BLaER1 treated with 17β-estradiol and CSF1 and Interleukin-3, amounts not matched to agents 10 nM and 100 nM (cell line): ENCODE measurements at regions not wholly inside any gene's neighbourhood (a gene's known extent, or its start where the extent isn't known, plus 50 kb on each side); places are given as distances from the start of the nearest gene placed in this dataset.

Experiments used
- H3K27ac ChIP-seq, 11 experiments: shearing (Covaris generic); formaldehyde crosslinking; 2 replicates each; pipeline ENCODE4 v1.8.1; 2022
- H3K27me3 ChIP-seq, 11 experiments: shearing (Covaris generic); formaldehyde crosslinking; 2 replicates each; pipeline ENCODE4 v1.8.1; 2022
- H3K36me3 ChIP-seq, 11 experiments: shearing (Covaris generic); formaldehyde crosslinking; 2 replicates each; pipeline ENCODE4 v1.8.1; 2022
- H3K4me1 ChIP-seq, 10 experiments: shearing (Covaris generic); formaldehyde crosslinking; 2 replicates each; pipeline ENCODE4 v1.8.1; 2022
- H3K4me2 ChIP-seq, 11 experiments: shearing (Covaris generic); formaldehyde crosslinking; 2 replicates each; pipeline ENCODE4 v1.8.1; 2022
- H3K4me3 ChIP-seq, 10 experiments: shearing (Covaris generic); formaldehyde crosslinking; 2 replicates each; pipeline ENCODE4 v1.8.1; 2022
- H3K9ac ChIP-seq, 11 experiments: shearing (Covaris generic); formaldehyde crosslinking; 2 replicates each; pipeline ENCODE4 v1.8.1; 2022
- H3K9me3 ChIP-seq, 11 experiments: shearing (Covaris generic); formaldehyde crosslinking; replicated peaks in 1 of 11; 2 replicates each; pipeline ENCODE4 v1.8.1; 2022
- H4K20me1 ChIP-seq, 11 experiments: shearing (Covaris generic); formaldehyde crosslinking; 2 replicates each; pipeline ENCODE4 v1.8.1; 2022
- Cebpa-rat ChIP-seq, 11 experiments: shearing (Covaris generic); IDR thresholded peaks; 2 replicates each; pipeline ENCODE4 v1.8.1; 2022

DNA sequence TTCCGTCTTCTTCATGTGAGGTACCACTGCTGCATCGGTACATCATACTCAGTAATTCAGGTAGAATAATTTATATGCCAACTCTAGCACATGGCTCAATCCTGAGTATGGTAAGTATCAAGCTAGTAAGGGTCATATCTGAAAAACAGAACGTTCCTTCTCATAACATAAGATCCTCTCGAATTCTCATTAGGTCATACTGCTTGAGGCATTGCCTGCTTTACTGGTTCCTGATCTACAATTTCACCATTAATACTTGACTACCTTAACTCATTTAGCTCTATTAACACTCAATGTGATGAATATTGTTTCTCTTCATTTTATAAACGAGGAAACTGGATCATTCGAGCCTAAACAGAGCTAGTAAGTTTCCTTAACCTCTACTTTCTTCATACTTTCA, 871.6 kb downstream of the BRINP3 start:
- Histone ChIP-seq H3K27ac (no peak overlapping the region), H3K9me3 (no peaks in the 10 kb centered on the region), H3K36me3 (no peaks in the 10 kb centered on the region), H4K20me1 (no peaks in the 10 kb centered on the region), H3K9ac (no peak overlapping the region), H3K4me3 (no peak overlapping the region), H3K4me1 (no peaks in the 10 kb centered on the region), H3K4me2 (no peak overlapping the region), H3K27me3 (no peaks in the 10 kb centered on the region)
- TF ChIP-seq Cebpa-rat (IDR thresholded peaks at IDR 0.05), result no peak

GRCh38 chr1:189606795-189607476, 870.7 kb downstream of the BRINP3 start:
- Histone ChIP-seq H3K4me2 (no peak overlapping the region), H3K4me1 (no peaks in the 10 kb centered on the region), H4K20me1 (no peaks in the 10 kb centered on the region), H3K9ac (no peak overlapping the region), H3K36me3 (no peaks in the 10 kb centered on the region), H3K27me3 (no peaks in the 10 kb centered on the region), H3K9me3 (no peaks in the 10 kb centered on the region), H3K4me3 (no peak overlapping the region), H3K27ac (no peak overlapping the region)
- no peak for TF ChIP-seq Cebpa-rat (IDR thresholded peaks at IDR 0.05)

DNA sequence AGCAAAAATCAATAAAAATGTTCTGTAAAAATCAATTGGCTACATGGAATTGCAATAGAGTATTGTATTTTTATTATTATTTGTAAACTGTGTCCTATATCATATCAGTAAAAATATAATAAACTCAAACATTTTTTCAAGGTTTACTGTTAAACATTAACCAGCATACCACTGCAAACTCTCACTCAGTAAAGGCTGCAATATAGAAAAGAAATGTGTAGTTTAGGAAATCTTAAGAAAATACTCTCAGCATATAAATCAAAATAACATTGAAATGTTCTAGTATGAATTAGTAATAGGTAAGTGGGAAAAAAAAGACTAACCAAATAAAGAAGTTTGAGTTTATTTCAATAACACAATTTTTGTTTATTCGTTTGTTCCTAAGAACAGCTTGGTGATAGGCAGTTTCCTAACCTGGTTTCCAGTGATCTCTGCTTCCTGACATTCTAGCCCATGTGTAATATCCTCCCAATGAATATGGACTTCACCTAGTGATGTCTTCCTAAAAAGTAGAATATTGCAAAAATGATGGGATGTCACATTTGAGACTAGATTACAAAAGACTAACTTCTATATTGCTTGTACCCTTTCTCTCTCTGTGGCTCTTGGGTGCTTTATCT, 870.1 kb downstream of the BRINP3 start:
- Histone ChIP-seq H3K27ac (no peak overlapping the region), H3K9ac (no peak overlapping the region), H3K27me3 (no peaks in the 10 kb centered on the region), H3K4me1 (no peaks in the 10 kb centered on the region), H3K9me3 (no peaks in the 10 kb centered on the region), H3K4me3 (no peak overlapping the region), H4K20me1 (no peaks in the 10 kb centered on the region), H3K4me2 (no peak overlapping the region), H3K36me3 (no peaks in the 10 kb centered on the region)
- no peak for TF ChIP-seq Cebpa-rat (IDR thresholded peaks at IDR 0.05)

GRCh38 chr1:189609167-189609566, 868.5 kb downstream of the BRINP3 start:
- Histone ChIP-seq H3K4me3 (no peak overlapping the region), H3K9ac (no peak overlapping the region), H3K27ac (no peak overlapping the region), H3K9me3 (no peaks in the 10 kb centered on the region), H3K27me3 (no peaks in the 10 kb centered on the region), H3K36me3 (no peaks in the 10 kb centered on the region), H3K4me1 (no peaks in the 10 kb centered on the region), H3K4me2 (no peak overlapping the region), H4K20me1 (no peaks in the 10 kb centered on the region)
- TF ChIP-seq Cebpa-rat (IDR thresholded peaks at IDR 0.05), result no peak

DNA sequence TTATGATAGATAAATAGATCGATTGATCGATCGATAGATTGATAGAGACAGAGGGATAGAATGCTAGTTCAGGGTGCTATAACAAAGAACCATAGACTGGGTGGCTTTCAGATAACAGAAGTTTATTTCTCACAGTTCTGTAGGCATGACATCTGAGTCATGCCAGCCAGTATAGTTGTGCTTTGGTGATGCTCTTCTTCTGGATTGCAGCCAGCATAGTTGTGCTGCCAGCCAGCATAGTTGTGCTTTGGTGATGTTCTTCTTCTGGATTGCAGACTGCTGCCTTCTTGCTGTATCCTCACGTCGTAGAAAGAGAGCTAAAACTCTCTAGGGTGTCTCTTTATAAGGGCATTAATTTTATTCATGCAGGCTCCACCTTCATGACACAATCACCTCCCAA, 860.8 kb downstream of the BRINP3 start:
- Histone ChIP-seq H3K4me1 (no peaks in the 10 kb centered on the region), H3K27ac (no peak overlapping the region), H3K27me3 (no peaks in the 10 kb centered on the region), H3K4me3 (no peak overlapping the region), H3K9me3 (no peaks in the 10 kb centered on the region), H3K4me2 (no peak overlapping the region), H3K36me3 (no peaks in the 10 kb centered on the region), H3K9ac (no peak overlapping the region), H4K20me1 (no peaks in the 10 kb centered on the region)
- TF ChIP-seq Cebpa-rat (IDR thresholded peaks at IDR 0.05), result no peak

GRCh38 chr1:189619682-189620332, 857.9 kb downstream of the BRINP3 start:
- Histone ChIP-seq H3K4me3 (no peak overlapping the region), H3K36me3 (no peaks in the 10 kb centered on the region), H3K4me2 (no peak overlapping the region), H4K20me1 (no peaks in the 10 kb centered on the region), H3K9me3 (no peaks in the 10 kb centered on the region), H3K27ac (no peak overlapping the region), H3K9ac (no peak overlapping the region), H3K27me3 (no peaks in the 10 kb centered on the region), H3K4me1 (no peaks in the 10 kb centered on the region)
- no peak for TF ChIP-seq Cebpa-rat (IDR thresholded peaks at IDR 0.05)

DNA sequence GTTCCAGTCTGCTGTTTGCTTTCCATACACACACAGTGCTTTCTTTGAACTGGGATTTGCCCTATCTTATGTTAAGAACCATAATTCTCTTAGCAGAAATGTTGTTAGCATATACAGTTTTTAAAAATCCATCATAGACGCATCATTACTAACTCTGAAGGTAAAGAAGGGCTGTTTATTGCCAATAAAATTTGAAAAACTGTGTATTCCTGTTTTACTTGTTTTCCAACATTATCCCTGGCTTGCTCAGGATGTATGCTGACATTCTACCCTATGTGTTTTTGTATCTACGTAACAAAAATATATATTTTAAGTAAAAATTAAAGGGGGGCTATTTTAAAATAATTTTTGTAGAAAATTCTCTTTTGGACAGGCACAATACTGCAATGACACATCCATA, 857.2 kb downstream of the BRINP3 start:
- Histone ChIP-seq H3K27ac (no peak overlapping the region), H3K4me1 (no peaks in the 10 kb centered on the region), H3K4me2 (no peak overlapping the region), H3K9me3 (no peaks in the 10 kb centered on the region), H3K4me3 (no peak overlapping the region), H3K36me3 (no peaks in the 10 kb centered on the region), H3K27me3 (no peaks in the 10 kb centered on the region), H3K9ac (no peak overlapping the region), H4K20me1 (no peaks in the 10 kb centered on the region)
- no peak for TF ChIP-seq Cebpa-rat (IDR thresholded peaks at IDR 0.05)

GRCh38 chr1:189623336-189623735, 854.3 kb downstream of the BRINP3 start:
- Histone ChIP-seq H4K20me1 (no peaks in the 10 kb centered on the region), H3K4me1 (no peaks in the 10 kb centered on the region), H3K27me3 (no peaks in the 10 kb centered on the region), H3K36me3 (no peaks in the 10 kb centered on the region), H3K27ac (no peak overlapping the region), H3K9ac (no peak overlapping the region), H3K9me3 (no peaks in the 10 kb centered on the region), H3K4me3 (no peak overlapping the region), H3K4me2 (no peak overlapping the region)
- no peak for TF ChIP-seq Cebpa-rat (IDR thresholded peaks at IDR 0.05)

DNA sequence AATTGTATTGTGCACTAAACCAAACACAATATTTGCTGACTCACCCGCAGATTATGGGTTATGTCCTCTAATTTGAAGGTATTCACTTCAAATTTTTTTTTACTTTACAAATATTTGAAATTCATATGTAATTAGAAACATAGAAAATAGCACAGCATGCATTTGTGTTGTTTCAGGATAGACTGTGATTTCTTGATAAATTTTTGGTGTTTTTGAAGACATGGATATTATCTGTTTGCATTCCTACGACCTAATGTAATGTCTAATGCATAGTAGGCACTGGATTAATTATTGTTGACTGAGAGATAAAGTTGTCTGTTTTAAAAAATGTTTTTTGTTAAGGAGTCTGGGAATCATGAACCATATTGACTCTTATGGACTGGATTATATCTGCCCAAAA, 850.2 kb downstream of the BRINP3 start:
- Histone ChIP-seq H3K4me1 (no peaks in the 10 kb centered on the region), H4K20me1 (no peaks in the 10 kb centered on the region), H3K27me3 (no peaks in the 10 kb centered on the region), H3K4me2 (no peak overlapping the region), H3K9me3 (no peaks in the 10 kb centered on the region), H3K9ac (no peak overlapping the region), H3K27ac (no peak overlapping the region), H3K36me3 (no peaks in the 10 kb centered on the region), H3K4me3 (no peak overlapping the region)
- no peak for TF ChIP-seq Cebpa-rat (IDR thresholded peaks at IDR 0.05)

DNA sequence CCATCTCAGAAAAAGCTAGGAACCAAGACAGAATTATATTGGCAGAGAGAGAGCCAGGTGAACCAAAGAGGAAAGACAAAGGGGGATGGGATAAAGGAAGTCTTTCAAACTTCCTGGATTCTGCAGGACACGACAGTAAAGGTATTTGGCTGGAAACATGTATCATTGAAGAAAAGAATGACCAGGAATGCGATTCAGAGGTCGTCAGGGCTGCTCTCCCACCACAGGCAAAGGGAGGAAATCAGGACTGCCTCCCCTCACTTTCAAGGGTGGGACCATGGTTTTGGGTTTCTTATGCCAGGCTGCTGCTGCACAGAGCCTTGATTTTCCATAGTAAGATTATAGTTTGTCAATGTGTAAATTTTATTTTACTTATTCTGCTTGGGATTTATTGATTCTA, 848.8 kb downstream of the BRINP3 start:
- no peak for TF ChIP-seq Cebpa-rat (IDR thresholded peaks at IDR 0.05)
- Histone ChIP-seq H3K9ac (no peak overlapping the region), H3K4me3 (no peak overlapping the region), H3K4me1 (no peaks in the 10 kb centered on the region), H3K36me3 (no peaks in the 10 kb centered on the region), H3K4me2 (no peak overlapping the region), H4K20me1 (no peaks in the 10 kb centered on the region), H3K9me3 (no peaks in the 10 kb centered on the region), H3K27ac (no peak overlapping the region), H3K27me3 (no peaks in the 10 kb centered on the region)
